Right lobe of liver (tissue), 4 donors: ENCODE measurements at regions not wholly inside any gene's neighbourhood (a gene's known extent, or its start where the extent isn't known, plus 50 kb on each side); places are given as distances from the start of the nearest gene placed in this dataset.

Experiments
- POLR2A ChIP-seq: fragments of 450-650 bp; IDR thresholded peaks from one replicate; pipeline ENCODE4 v1.6.1; 2017; ENCODE audit warnings: antibody characterized with exemption, mild to moderate bottlenecking
- TF ChIP-seq, protein P1 (sequence below), 4 donors: fragments of 200-600 bp in 3 of 4; fragments of 450-650 bp in 1 of 4; IDR thresholded peaks; one replicate each; pipeline versions ENCODE4 v1.5.1 to v1.8.0; 2016 to 2022; ENCODE audit warnings: antibody characterized with exemption in 4 of 4, mild to moderate bottlenecking in 2 of 4
- donor health status: DM: no; HTN: no; CAD: no.
- donor health status: DM: no; HTN: no; CAD: no.
- donor health status: DM: no; HTN: yes; CAD: no.

- TF ChIP-seq, protein P1, sequence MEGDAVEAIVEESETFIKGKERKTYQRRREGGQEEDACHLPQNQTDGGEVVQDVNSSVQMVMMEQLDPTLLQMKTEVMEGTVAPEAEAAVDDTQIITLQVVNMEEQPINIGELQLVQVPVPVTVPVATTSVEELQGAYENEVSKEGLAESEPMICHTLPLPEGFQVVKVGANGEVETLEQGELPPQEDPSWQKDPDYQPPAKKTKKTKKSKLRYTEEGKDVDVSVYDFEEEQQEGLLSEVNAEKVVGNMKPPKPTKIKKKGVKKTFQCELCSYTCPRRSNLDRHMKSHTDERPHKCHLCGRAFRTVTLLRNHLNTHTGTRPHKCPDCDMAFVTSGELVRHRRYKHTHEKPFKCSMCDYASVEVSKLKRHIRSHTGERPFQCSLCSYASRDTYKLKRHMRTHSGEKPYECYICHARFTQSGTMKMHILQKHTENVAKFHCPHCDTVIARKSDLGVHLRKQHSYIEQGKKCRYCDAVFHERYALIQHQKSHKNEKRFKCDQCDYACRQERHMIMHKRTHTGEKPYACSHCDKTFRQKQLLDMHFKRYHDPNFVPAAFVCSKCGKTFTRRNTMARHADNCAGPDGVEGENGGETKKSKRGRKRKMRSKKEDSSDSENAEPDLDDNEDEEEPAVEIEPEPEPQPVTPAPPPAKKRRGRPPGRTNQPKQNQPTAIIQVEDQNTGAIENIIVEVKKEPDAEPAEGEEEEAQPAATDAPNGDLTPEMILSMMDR (IDR thresholded peaks at IDR 0.05), result no peak
- no peak for TF ChIP-seq POLR2A
Measured at GRCh38 chr2:8209494-8209893, 472.4 kb upstream of the ID2 start.
